Retina (tissue), 1 donor: ENCODE measurements at regions not wholly inside any gene's neighbourhood (a gene's known extent, or its start where the extent isn't known, plus 50 kb on each side); places are given as distances from the start of the nearest gene placed in this dataset.
A peak's percentile ranks its signal among the peaks of the same experiment; 100 is the strongest.

Experiments
- DNase-seq: peaks from one replicate; pipeline ENCODE4 v3.0.0-alpha.2; 2016

- DNase-seq: peak; percentile 32
Observed at GRCh38 chr7:116614499-116615262, 57.3 kb upstream of the MET start.

- no peak for DNase-seq
Observed at GRCh38 chr7:116616555-116617059, 55.4 kb upstream of the MET start.

- no peak for DNase-seq
Observed at GRCh38 chr7:116617878-116618277, 54.1 kb upstream of the MET start.

- no peak for DNase-seq
Observed at GRCh38 chr7:116618338-116619128, 53.5 kb upstream of the MET start.

- no peak for DNase-seq
Observed at GRCh38 chr7:116621649-116622048, 50.3 kb upstream of the MET start.
